H7 (cell line): ENCODE measurements at regions not wholly inside any gene's neighbourhood (a gene's known extent, or its start where the extent isn't known, plus 50 kb on each side); places are given as distances from the start of the nearest gene placed in this dataset.
"Not testable (repeated sequence)": the region's sequence is repeated elsewhere in the genome, so short reads cannot be mapped to it uniquely, and the experiment has no call there.

Source experiments
- DNase-seq: peaks from one replicate; pipeline ENCODE4 v3.0.0; 2012
- H3K27me3 ChIP-seq: 2 replicates; pipeline ENCODE4 v1.6.0; 2011; ENCODE audit warnings: mild to moderate bottlenecking, low read length; ENCODE audit not compliant: control insufficient read depth, insufficient read depth
- H3K36me3 ChIP-seq: replicated peaks from 2 replicates; pipeline ENCODE4 v1.5.1; 2011; ENCODE audit warnings: low read length; ENCODE audit not compliant: control insufficient read depth, insufficient read depth
- H3K4me3 ChIP-seq: 2 replicates; pipeline ENCODE4 v1.5.1; 2011; ENCODE audit warnings: low read depth, mild to moderate bottlenecking, control low read depth, low read length, moderate library complexity; ENCODE audit not compliant: insufficient read depth

GRCh38 chr4:20017070-20017776 lies 234.5 kb upstream of the SLIT2 start:
- Histone ChIP-seq H3K36me3 (no peaks in the 10 kb centered on the region), H3K4me3 (no peak overlapping the region), H3K27me3 (no peaks in the 10 kb centered on the region)
- no peak for DNase-seq

GRCh38 chr4:20015636-20016224 lies 236.0 kb upstream of the SLIT2 start:
- Histone ChIP-seq H3K27me3 (no peaks in the 10 kb centered on the region), H3K36me3 (no peaks in the 10 kb centered on the region), H3K4me3 (no peak overlapping the region)
- no peak for DNase-seq

- not testable (repeated sequence) for H3K36me3 ChIP-seq, H3K27me3 ChIP-seq, DNase-seq, H3K4me3 ChIP-seq
Observed at GRCh38 chr4:20003836-20004558, 247.7 kb upstream of the SLIT2 start.

- Histone ChIP-seq H3K27me3 (no peaks in the 10 kb centered on the region), H3K36me3 (no peaks in the 10 kb centered on the region), H3K4me3 (no peak overlapping the region)
- no peak for DNase-seq
Observed at GRCh38 chr4:19999775-20000414, 251.8 kb upstream of the SLIT2 start.

GRCh38 chr4:19999276-19999675 lies 252.4 kb upstream of the SLIT2 start:
- H3K36me3 ChIP-seq: no peaks in the 10 kb centered on the region
- H3K4me3 ChIP-seq: no peak overlapping the region
- no peaks in the 10 kb centered on the region for H3K27me3 ChIP-seq
- DNase-seq: no peak

- Histone ChIP-seq H3K27me3 (no peaks in the 10 kb centered on the region), H3K4me3 (no peak overlapping the region), H3K36me3 (no peaks in the 10 kb centered on the region)
- DNase-seq: no peak
Observed at GRCh38 chr4:19993242-19993641, 258.5 kb upstream of the SLIT2 start.

- DNase-seq: no peak
- no peaks in the 10 kb centered on the region for H3K27me3 ChIP-seq
- H3K36me3 ChIP-seq: no peaks in the 10 kb centered on the region
- H3K4me3 ChIP-seq: no peak overlapping the region
Observed at GRCh38 chr4:19992471-19993093, 259.1 kb upstream of the SLIT2 start.

GRCh38 chr4:19987746-19988145 lies 264.0 kb upstream of the SLIT2 start:
- no peak for DNase-seq
- Histone ChIP-seq H3K27me3 (no peaks in the 10 kb centered on the region), H3K36me3 (no peaks in the 10 kb centered on the region), H3K4me3 (no peak overlapping the region)

GRCh38 chr4:19983072-19983471 lies 268.6 kb upstream of the SLIT2 start:
- no peak for DNase-seq
- H3K27me3 ChIP-seq: no peaks in the 10 kb centered on the region
- no peaks in the 10 kb centered on the region for H3K36me3 ChIP-seq
- H3K4me3 ChIP-seq: no peak overlapping the region

- Histone ChIP-seq H3K36me3 (no peaks in the 10 kb centered on the region), H3K27me3 (no peaks in the 10 kb centered on the region), H3K4me3 (no peak overlapping the region)
- no peak for DNase-seq
Observed at GRCh38 chr4:19982556-19982955, 269.1 kb upstream of the SLIT2 start.

GRCh38 chr4:19971829-19972228 lies 279.9 kb upstream of the SLIT2 start:
- Histone ChIP-seq H3K27me3 (no peaks in the 10 kb centered on the region), H3K4me3 (no peak overlapping the region), H3K36me3 (no peaks in the 10 kb centered on the region)
- no peak for DNase-seq

- H3K4me3 ChIP-seq: no peak overlapping the region
- DNase-seq: peak; percentile 1
- no peaks in the 10 kb centered on the region for H3K27me3 ChIP-seq
- H3K36me3 ChIP-seq: no peaks in the 10 kb centered on the region
Observed at GRCh38 chr4:19969492-19969891, 282.2 kb upstream of the SLIT2 start.

GRCh38 chr4:19961091-19961490 lies 290.6 kb upstream of the SLIT2 start:
- H3K36me3 ChIP-seq: no peaks in the 10 kb centered on the region
- no peak for DNase-seq
- no peaks in the 10 kb centered on the region for H3K27me3 ChIP-seq
- H3K4me3 ChIP-seq: no peak overlapping the region

- DNase-seq: no peak
- no peaks in the 10 kb centered on the region for H3K36me3 ChIP-seq
- no peaks in the 10 kb centered on the region for H3K27me3 ChIP-seq
- H3K4me3 ChIP-seq: no peak overlapping the region
Observed at GRCh38 chr4:19958848-19959247, 292.9 kb upstream of the SLIT2 start.
